ENCODE measurements at regions not wholly inside any gene's neighbourhood (a gene's known extent, or its start where the extent isn't known, plus 50 kb on each side); places are given as distances from the start of the nearest gene placed in this dataset.

GRCh38 chr1:219782929-219783328 is 145.4 kb downstream of the SLC30A10 start:
- TF ChIP-seq POLR2A (IDR thresholded peaks at IDR 0.05; ENCODE audit: low read length): no peak
- TF ChIP-seq GATA1 (IDR thresholded peaks at IDR 0.05; ENCODE audit: low read depth, low read length): no peak
